GM12891 (cell line): ENCODE measurements at regions not wholly inside any gene's neighbourhood (a gene's known extent, or its start where the extent isn't known, plus 50 kb on each side); places are given as distances from the start of the nearest gene placed in this dataset.
"Not testable (repeated sequence)": the region's sequence is repeated elsewhere in the genome, so short reads cannot be mapped to it uniquely, and the experiment has no call there.

Source experiments
- DNase-seq: peaks from one replicate; pipeline ENCODE4 v3.0.0; 2011; ENCODE audit warnings: low spot score; ENCODE audit not compliant: insufficient read length
- FAIRE-seq: peaks from 2 replicates; lab custom pipeline; 2011; peaks lifted over from hg19 to GRCh38; lab: Jason Lieb, UNC
- PAX5 ChIP-seq: IDR thresholded peaks from 2 replicates; pipeline ENCODE4 v1.6.1; 2011; ENCODE audit warnings: low read length, moderate library complexity, mild to moderate bottlenecking; ENCODE audit not compliant: insufficient read depth, severe bottlenecking
- POLR2A ChIP-seq: IDR thresholded peaks from 2 replicates; pipeline ENCODE4 v1.6.1; 2011; ENCODE audit warnings: low read depth, low read length, control low read depth
- POLR2AphosphoS5 ChIP-seq: IDR thresholded peaks from 2 replicates; pipeline ENCODE4 v1.6.1; 2011; ENCODE audit warnings: low read depth, low read length, control low read depth
- POU2F2 ChIP-seq: IDR thresholded peaks from 2 replicates; pipeline ENCODE4 v1.6.1; 2011; ENCODE audit warnings: low read depth, mild to moderate bottlenecking, control low read depth, low read length, moderate library complexity
- SPI1 ChIP-seq: IDR thresholded peaks from 2 replicates; pipeline ENCODE4 v1.6.1; 2011; ENCODE audit warnings: low read depth, low read length, control low read depth
- TAF1 ChIP-seq: IDR thresholded peaks from 2 replicates; pipeline ENCODE4 v1.6.1; 2011; ENCODE audit warnings: low read depth, low read length, control low read depth

- FAIRE-seq, result no peak
- TF ChIP-seq POLR2A (no peak), POU2F2 (no peak), TAF1 (no peak), PAX5 (no peak)
- DNase-seq, result no peak
Observed at GRCh38 chr1:117699953-117700352, 94.1 kb downstream of the TENT5C start.

- FAIRE-seq (no peak), DNase-seq (no peak)
- no peak for TF ChIP-seq POLR2AphosphoS5
- no peak for TF ChIP-seq TAF1
- TF ChIP-seq SPI1, result no peak
- no peak for TF ChIP-seq POU2F2
- TF ChIP-seq PAX5, result no peak
- no peak for TF ChIP-seq POLR2A
Observed at GRCh38 chr1:117702654-117703053, 96.8 kb downstream of the TENT5C start.

- TF ChIP-seq POU2F2 (no peak), POLR2A (no peak), POLR2AphosphoS5 (no peak)
- FAIRE-seq (no peak), DNase-seq (no peak)
Observed at GRCh38 chr1:117707371-117707770, 101.5 kb downstream of the TENT5C start.

GRCh38 chr1:117708323-117709248 lies 102.7 kb downstream of the TENT5C start:
- TF ChIP-seq POLR2A, result no peak
- no peak for TF ChIP-seq TAF1
- no peak for TF ChIP-seq POU2F2
- TF ChIP-seq POLR2AphosphoS5, result no peak
- TF ChIP-seq SPI1, result no peak
- no peak for TF ChIP-seq PAX5
- DNase-seq (no peak), FAIRE-seq (no peak)

- FAIRE-seq, result no peak
- no peak for TF ChIP-seq POLR2A
- no peak for TF ChIP-seq SPI1
- no peak for TF ChIP-seq PAX5
- TF ChIP-seq TAF1, result no peak
- no peak for TF ChIP-seq POLR2AphosphoS5
- TF ChIP-seq POU2F2, result no peak
- no peak for DNase-seq
Observed at GRCh38 chr1:117709249-117709691, 103.4 kb downstream of the TENT5C start.

- DNase-seq (no peak), FAIRE-seq (no peak)
- TF ChIP-seq TAF1 (no peak), SPI1 (no peak), POLR2A (no peak), POU2F2 (no peak), POLR2AphosphoS5 (no peak), PAX5 (no peak)
Observed at GRCh38 chr1:117710710-117711109, 104.9 kb downstream of the TENT5C start.

- no peak for TF ChIP-seq PAX5
- TF ChIP-seq POLR2AphosphoS5, result no peak
- TF ChIP-seq POLR2A, result no peak
- TF ChIP-seq TAF1, result no peak
- no peak for TF ChIP-seq SPI1
- no peak for TF ChIP-seq POU2F2
- DNase-seq (no peak), FAIRE-seq (no peak)
Observed at GRCh38 chr1:117712621-117713020, 106.8 kb downstream of the TENT5C start.

GRCh38 chr1:117714546-117714945 lies 108.7 kb downstream of the TENT5C start:
- no peak for FAIRE-seq
- TF ChIP-seq PAX5, result no peak
- TF ChIP-seq POU2F2, result no peak
- TF ChIP-seq TAF1, result no peak
- no peak for TF ChIP-seq SPI1
- no peak for TF ChIP-seq POLR2A
- TF ChIP-seq POLR2AphosphoS5, result no peak
- DNase-seq, result no peak

GRCh38 chr1:117716030-117716429 lies 110.2 kb downstream of the TENT5C start:
- DNase-seq, FAIRE-seq: not testable (repeated sequence)

GRCh38 chr1:117717980-117718379 lies 112.1 kb downstream of the TENT5C start:
- not testable (repeated sequence) for DNase-seq, FAIRE-seq

- not testable (repeated sequence) for FAIRE-seq, DNase-seq
Observed at GRCh38 chr1:117718596-117718995, 112.7 kb downstream of the TENT5C start.

GRCh38 chr1:117719004-117719403 lies 113.2 kb downstream of the TENT5C start:
- TF ChIP-seq POLR2AphosphoS5, result no peak
- no peak for TF ChIP-seq POU2F2
- TF ChIP-seq TAF1, result no peak
- TF ChIP-seq SPI1, result no peak
- TF ChIP-seq PAX5, result no peak
- no peak for TF ChIP-seq POLR2A
- DNase-seq (no peak), FAIRE-seq (no peak)
